Retinal pigment epithelial cell (primary cell): ENCODE measurements at regions not wholly inside any gene's neighbourhood (a gene's known extent, or its start where the extent isn't known, plus 50 kb on each side); places are given as distances from the start of the nearest gene placed in this dataset.

Experiments
- DNase-seq: peaks from one replicate; pipeline ENCODE4 v3.0.0-alpha.2; 2010; ENCODE audit warnings: low read depth
- H3K4me3 ChIP-seq: 2 replicates; pipeline ENCODE4 v1.5.1; 2011; ENCODE audit warnings: mild to moderate bottlenecking, low read length, control low read depth, moderate library complexity
- CTCF ChIP-seq: conservative IDR thresholded peaks from 2 replicates; pipeline ENCODE4 v1.5.1; 2011; ENCODE audit warnings: low read depth, low read length, control low read depth, inconsistent platforms

GRCh38 chr15:69543681-69544364 lies 91.2 kb downstream of the RPLP1 start:
- DNase-seq, result no peak
- no peak for TF ChIP-seq CTCF

GRCh38 chr15:69544365-69545113 lies 91.9 kb downstream of the RPLP1 start:
- no peak for DNase-seq
- no peak for TF ChIP-seq CTCF
- no peak overlapping the region for H3K4me3 ChIP-seq

More at GRCh38 chr15:69543681-69544364, 91.2 kb downstream of the RPLP1 start:
- no peak overlapping the region for H3K4me3 ChIP-seq

GRCh38 chr15:69546182-69546581 lies 93.6 kb downstream of the RPLP1 start:
- no peak overlapping the region for H3K4me3 ChIP-seq
- DNase-seq, result no peak
- TF ChIP-seq CTCF, result no peak

- no peak for DNase-seq
- TF ChIP-seq CTCF, result no peak
Observed at GRCh38 chr15:69548395-69549180, 96.0 kb downstream of the RPLP1 start.

GRCh38 chr15:69551391-69552056 lies 98.9 kb downstream of the RPLP1 start:
- no peak for TF ChIP-seq CTCF
- no peak overlapping the region for H3K4me3 ChIP-seq
- no peak for DNase-seq

More at GRCh38 chr15:69548395-69549180, 96.0 kb downstream of the RPLP1 start:
- H3K4me3 ChIP-seq, result no peak overlapping the region

- TF ChIP-seq CTCF, result no peak
- H3K4me3 ChIP-seq, result no peak overlapping the region
- DNase-seq, result no peak
Observed at GRCh38 chr15:69552057-69552815, 99.6 kb downstream of the RPLP1 start.
